ENCODE measurements at regions not wholly inside any gene's neighbourhood (a gene's known extent, or its start where the extent isn't known, plus 50 kb on each side); places are given as distances from the start of the nearest gene placed in this dataset.

- H3K9me3 Mint-ChIP-seq = no peaks in the 10 kb centered on the region
- H3K27ac Mint-ChIP-seq = no peak overlapping the region
- CTCF ChIA-PET = no interaction called here
- intact Hi-C loops (cut with micrococcal nuclease) = no loop called here
- no peaks in the 10 kb centered on the region for H3K36me3 Mint-ChIP-seq (ENCODE audit: low read depth)
- peaks cover 7% of the 10 kb centered on the region for H3K4me1 Mint-ChIP-seq
- H3K27me3 Mint-ChIP-seq = no peaks in the 10 kb centered on the region
- POLR2A ChIA-PET = no interaction called here
- no peak for TF ChIP-seq CTCF (IDR thresholded peaks at IDR 0.05)
- ATAC-seq (ENCODE audit: low read depth) (no peak), DNase-seq (no peak)
- H3K4me3 Mint-ChIP-seq = no peak overlapping the region
Observed at GRCh38 chr6:168888786-168889345, 364.8 kb downstream of the THBS2 start.

- H3K4me3 Mint-ChIP-seq = no peak overlapping the region
- ATAC-seq (ENCODE audit: low read depth) = no peak
- H3K27me3 Mint-ChIP-seq = no peaks in the 10 kb centered on the region
- H3K36me3 Mint-ChIP-seq (ENCODE audit: low read depth) = no peaks in the 10 kb centered on the region
- H3K4me1 Mint-ChIP-seq = peaks cover 7% of the 10 kb centered on the region
- no peaks in the 10 kb centered on the region for H3K9me3 Mint-ChIP-seq
- no peak for TF ChIP-seq CTCF (IDR thresholded peaks at IDR 0.05)
- CTCF ChIA-PET = no interaction called here
- POLR2A ChIA-PET = no interaction called here
- DNase-seq = no peak
- no peak overlapping the region for H3K27ac Mint-ChIP-seq
- intact Hi-C loops (cut with micrococcal nuclease) = no loop called here
Observed at GRCh38 chr6:168888102-168888501, 365.5 kb downstream of the THBS2 start.

- CTCF ChIA-PET = no interaction called here
- Mint-ChIP-seq H3K4me3 (no peak overlapping the region), H3K27ac (no peak overlapping the region), H3K4me1 (peaks cover 7% of the 10 kb centered on the region), H3K27me3 (no peaks in the 10 kb centered on the region), H3K36me3 (ENCODE audit: low read depth) (no peaks in the 10 kb centered on the region), H3K9me3 (no peaks in the 10 kb centered on the region)
- intact Hi-C loops (cut with micrococcal nuclease) = no loop called here
- no peak for DNase-seq
- POLR2A ChIA-PET = no interaction called here
- no peak for TF ChIP-seq CTCF (IDR thresholded peaks at IDR 0.05)
- no peak for ATAC-seq (ENCODE audit: low read depth)
Observed at GRCh38 chr6:168887621-168888020, 366.0 kb downstream of the THBS2 start.

- DNase-seq (no peak), ATAC-seq (ENCODE audit: low read depth) (no peak)
- POLR2A ChIA-PET = no interaction called here
- Mint-ChIP-seq H3K4me1 (peaks cover 7% of the 10 kb centered on the region), H3K36me3 (ENCODE audit: low read depth) (no peaks in the 10 kb centered on the region), H3K9me3 (no peaks in the 10 kb centered on the region), H3K4me3 (no peak overlapping the region), H3K27ac (no peak overlapping the region), H3K27me3 (no peaks in the 10 kb centered on the region)
- intact Hi-C loops (cut with micrococcal nuclease) = no loop called here
- CTCF ChIA-PET = no interaction called here
- no peak for TF ChIP-seq CTCF (IDR thresholded peaks at IDR 0.05)
Observed at GRCh38 chr6:168886964-168887363, 366.7 kb downstream of the THBS2 start.

GRCh38 chr6:168885751-168886742 lies 367.6 kb downstream of the THBS2 start:
- Mint-ChIP-seq H3K4me1 (peaks cover 7% of the 10 kb centered on the region), H3K4me3 (no peak overlapping the region), H3K9me3 (no peaks in the 10 kb centered on the region), H3K27me3 (peaks cover 1% of the 10 kb centered on the region), H3K27ac (no peak overlapping the region), H3K36me3 (ENCODE audit: low read depth) (no peaks in the 10 kb centered on the region)
- ChIA-PET POLR2A (no interaction called here), CTCF (no interaction called here)
- intact Hi-C loops (cut with micrococcal nuclease) = no loop called here
- DNase-seq = no peak
- no peak for TF ChIP-seq CTCF (IDR thresholded peaks at IDR 0.05)
- no peak for ATAC-seq (ENCODE audit: low read depth)
